Suprapubic skin (tissue), 3 donors: ENCODE measurements at regions not wholly inside any gene's neighbourhood (a gene's known extent, or its start where the extent isn't known, plus 50 kb on each side); places are given as distances from the start of the nearest gene placed in this dataset.

Source experiments
- EP300 ChIP-seq: sonication (generic); formaldehyde crosslinking; IDR thresholded peaks from one replicate; pipeline ENCODE4 v1.6.1; 2017; ENCODE audit warnings: antibody characterized with exemption
- TF ChIP-seq, protein P1 (sequence below), 2 donors: fragments of 200-600 bp in 1 of 2; fragments of 450-650 bp in 1 of 2; sonication (generic) in 1 of 2; IDR thresholded peaks; one replicate each; pipeline ENCODE4 v1.5.1; 2016 to 2019; ENCODE audit warnings: antibody characterized with exemption in 2 of 2, mild to moderate bottlenecking in 1 of 2, moderate library complexity in 1 of 2

DNA sequence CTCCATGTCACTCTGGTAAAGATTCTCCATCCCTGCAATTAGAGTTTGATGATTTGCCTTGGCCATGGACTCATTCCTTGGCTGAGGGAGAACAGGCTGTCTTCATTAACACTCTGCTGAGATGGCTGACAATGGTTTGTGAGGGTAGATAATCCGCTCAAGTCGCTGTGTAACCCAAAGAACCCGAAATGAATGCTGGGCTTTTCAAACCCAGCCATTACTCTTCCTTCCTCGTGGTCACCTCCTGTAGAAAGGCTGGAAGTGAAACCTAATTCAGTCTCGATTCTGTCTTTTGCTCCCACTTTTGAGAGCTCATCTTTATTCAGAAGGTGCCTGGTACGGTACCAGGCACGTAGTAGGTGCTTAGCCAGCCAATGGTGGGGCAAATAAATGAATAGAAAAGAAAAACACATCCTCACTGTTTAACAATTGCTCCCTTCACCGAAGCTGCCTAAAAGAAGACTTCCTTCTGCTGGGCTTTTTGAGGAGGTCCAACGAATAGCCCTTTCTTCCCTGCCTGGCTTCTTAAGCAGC is 190.2 kb downstream of the BCAS1 start:
- no peak for TF ChIP-seq EP300
- TF ChIP-seq, protein P1, sequence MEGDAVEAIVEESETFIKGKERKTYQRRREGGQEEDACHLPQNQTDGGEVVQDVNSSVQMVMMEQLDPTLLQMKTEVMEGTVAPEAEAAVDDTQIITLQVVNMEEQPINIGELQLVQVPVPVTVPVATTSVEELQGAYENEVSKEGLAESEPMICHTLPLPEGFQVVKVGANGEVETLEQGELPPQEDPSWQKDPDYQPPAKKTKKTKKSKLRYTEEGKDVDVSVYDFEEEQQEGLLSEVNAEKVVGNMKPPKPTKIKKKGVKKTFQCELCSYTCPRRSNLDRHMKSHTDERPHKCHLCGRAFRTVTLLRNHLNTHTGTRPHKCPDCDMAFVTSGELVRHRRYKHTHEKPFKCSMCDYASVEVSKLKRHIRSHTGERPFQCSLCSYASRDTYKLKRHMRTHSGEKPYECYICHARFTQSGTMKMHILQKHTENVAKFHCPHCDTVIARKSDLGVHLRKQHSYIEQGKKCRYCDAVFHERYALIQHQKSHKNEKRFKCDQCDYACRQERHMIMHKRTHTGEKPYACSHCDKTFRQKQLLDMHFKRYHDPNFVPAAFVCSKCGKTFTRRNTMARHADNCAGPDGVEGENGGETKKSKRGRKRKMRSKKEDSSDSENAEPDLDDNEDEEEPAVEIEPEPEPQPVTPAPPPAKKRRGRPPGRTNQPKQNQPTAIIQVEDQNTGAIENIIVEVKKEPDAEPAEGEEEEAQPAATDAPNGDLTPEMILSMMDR (IDR thresholded peaks at IDR 0.05): no peak
